ENCODE measurements at regions not wholly inside any gene's neighbourhood (a gene's known extent, or its start where the extent isn't known, plus 50 kb on each side); places are given as distances from the start of the nearest gene placed in this dataset.

DNA sequence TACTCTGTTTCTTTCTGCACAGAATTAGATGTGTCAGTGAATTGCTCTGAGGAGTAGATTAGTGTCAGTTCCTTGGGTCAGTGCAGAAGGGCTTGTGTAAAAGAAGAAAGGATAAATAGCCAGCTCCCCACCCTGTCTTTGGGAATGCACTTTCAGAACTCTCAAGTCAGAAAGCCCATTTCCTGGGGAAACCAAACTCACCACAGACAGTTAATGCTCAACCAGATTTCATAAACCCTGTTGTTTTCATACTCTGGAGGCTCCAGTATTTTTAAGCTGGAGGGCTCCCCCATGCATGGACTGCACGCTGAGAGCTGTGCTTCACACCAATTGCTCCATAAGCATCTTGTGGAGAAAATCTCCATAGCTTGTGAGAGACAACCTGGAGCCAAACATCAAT, 449.7 kb downstream of the CDH26 start:
- TF ChIP-seq, protein P1, sequence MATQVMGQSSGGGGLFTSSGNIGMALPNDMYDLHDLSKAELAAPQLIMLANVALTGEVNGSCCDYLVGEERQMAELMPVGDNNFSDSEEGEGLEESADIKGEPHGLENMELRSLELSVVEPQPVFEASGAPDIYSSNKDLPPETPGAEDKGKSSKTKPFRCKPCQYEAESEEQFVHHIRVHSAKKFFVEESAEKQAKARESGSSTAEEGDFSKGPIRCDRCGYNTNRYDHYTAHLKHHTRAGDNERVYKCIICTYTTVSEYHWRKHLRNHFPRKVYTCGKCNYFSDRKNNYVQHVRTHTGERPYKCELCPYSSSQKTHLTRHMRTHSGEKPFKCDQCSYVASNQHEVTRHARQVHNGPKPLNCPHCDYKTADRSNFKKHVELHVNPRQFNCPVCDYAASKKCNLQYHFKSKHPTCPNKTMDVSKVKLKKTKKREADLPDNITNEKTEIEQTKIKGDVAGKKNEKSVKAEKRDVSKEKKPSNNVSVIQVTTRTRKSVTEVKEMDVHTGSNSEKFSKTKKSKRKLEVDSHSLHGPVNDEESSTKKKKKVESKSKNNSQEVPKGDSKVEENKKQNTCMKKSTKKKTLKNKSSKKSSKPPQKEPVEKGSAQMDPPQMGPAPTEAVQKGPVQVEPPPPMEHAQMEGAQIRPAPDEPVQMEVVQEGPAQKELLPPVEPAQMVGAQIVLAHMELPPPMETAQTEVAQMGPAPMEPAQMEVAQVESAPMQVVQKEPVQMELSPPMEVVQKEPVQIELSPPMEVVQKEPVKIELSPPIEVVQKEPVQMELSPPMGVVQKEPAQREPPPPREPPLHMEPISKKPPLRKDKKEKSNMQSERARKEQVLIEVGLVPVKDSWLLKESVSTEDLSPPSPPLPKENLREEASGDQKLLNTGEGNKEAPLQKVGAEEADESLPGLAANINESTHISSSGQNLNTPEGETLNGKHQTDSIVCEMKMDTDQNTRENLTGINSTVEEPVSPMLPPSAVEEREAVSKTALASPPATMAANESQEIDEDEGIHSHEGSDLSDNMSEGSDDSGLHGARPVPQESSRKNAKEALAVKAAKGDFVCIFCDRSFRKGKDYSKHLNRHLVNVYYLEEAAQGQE (IDR thresholded peaks at IDR 0.05): no peak
- TF ChIP-seq E2F6 (IDR thresholded peaks at IDR 0.05; ENCODE audit: borderline replicate concordance, low read depth) (no peak), HDAC2 (IDR thresholded peaks at IDR 0.05) (no peak)
- CTCF ChIA-PET: no interaction called here
- POLR2A ChIA-PET: no interaction called here
- Histone ChIP-seq H3K27ac (no peak overlapping the region), H3K9me3 (no peaks in the 10 kb centered on the region), H3K4me3 (no peak overlapping the region), H3K4me1 (no peaks in the 10 kb centered on the region), H3K4me2 (no peak overlapping the region)
- 0% methylated on average over 1 of the region's 1 CpG for WGBS (ENCODE audit: missing lambda C conversion rate)
- DNase-seq (ENCODE audit: low read depth in 1 of 2, low spot score in 1 of 2): no peak
- no peak for ATAC-seq
- no peak for FAIRE-seq

- POLR2A ChIA-PET: no interaction called here
These were observed 450.2 kb downstream of the CDH26 start for GRCh38 chr20:60408435-60408834.

GRCh38 chr20:60410618-60411264, 452.5 kb downstream of the CDH26 start:
- no peak overlapping the region for H3K4me2 ChIP-seq
- WGBS (ENCODE audit: missing lambda C conversion rate): 54% methylated on average over 7 of the region's 7 CpGs
- DNase-seq (ENCODE audit: low read depth in 1 of 2, low spot score in 1 of 2): no peak
- H3K4me1 ChIP-seq: no peaks in the 10 kb centered on the region
- no peaks in the 10 kb centered on the region for H3K9me3 ChIP-seq
- no peak overlapping the region for H3K4me3 ChIP-seq
- no peak for ATAC-seq
- ChIA-PET POLR2A (no interaction called here), CTCF (interaction anchor here (0.7 kb wide), 1 partner anchor 556 kb away, joined by 3 read pairs; no protein-coding TSS in a partner anchor)
- H3K27ac ChIP-seq: no peak overlapping the region
- TF ChIP-seq BHLHE40 (IDR thresholded peaks at IDR 0.05; ENCODE audit: low read depth, low read length) (no peak), MAFK (IDR thresholded peaks at IDR 0.05; ENCODE audit: partially characterized antibody) (peak; percentile 28)
- FAIRE-seq: no peak

More at GRCh38 chr20:60408435-60408834, 450.2 kb downstream of the CDH26 start:
- FAIRE-seq: no peak
- Histone ChIP-seq H3K4me2 (no peak overlapping the region), H3K4me3 (no peak overlapping the region), H3K9me3 (no peaks in the 10 kb centered on the region), H3K4me1 (no peaks in the 10 kb centered on the region), H3K27ac (no peak overlapping the region)
- no peak for ATAC-seq
- CTCF ChIA-PET: interaction anchor here (0.9 kb wide), 1 partner anchor 13 kb away, joined by 3 read pairs; no protein-coding TSS in a partner anchor
- no peak for TF ChIP-seq CEBPB (IDR thresholded peaks at IDR 0.05)
- no peak for TF ChIP-seq ZNF302 (CRISPR knock-in tag; IDR thresholded peaks at IDR 0.05)
- TF ChIP-seq NFE2L2 (conservative IDR thresholded peaks at IDR 0.05; ENCODE audit: low read length): no peak
- TF ChIP-seq MAX (IDR thresholded peaks at IDR 0.05): no peak
- TF ChIP-seq HOXB13 (CRISPR knock-in tag; IDR thresholded peaks at IDR 0.05; ENCODE audit: low read depth): no peak
- TF ChIP-seq TP53 (CRISPR knock-in tag; IDR thresholded peaks at IDR 0.05): no peak
- TF ChIP-seq MYC (IDR thresholded peaks at IDR 0.05; ENCODE audit: borderline replicate concordance, low read length): no peak
- WGBS (ENCODE audit: missing lambda C conversion rate): 0% methylated on average over 4 of the region's 4 CpGs
- no peak for DNase-seq (ENCODE audit: low read depth in 1 of 2, low spot score in 1 of 2)

GRCh38 chr20:60411813-60412212, 453.6 kb downstream of the CDH26 start:
- TF ChIP-seq SMC3 (IDR thresholded peaks at IDR 0.05) (no peak), EHF (CRISPR knock-in tag; IDR thresholded peaks at IDR 0.05) (no peak), POLR2AphosphoS2 (conservative IDR thresholded peaks at IDR 0.05; ENCODE audit: low read length) (no peak), TFCP2L1 (CRISPR knock-in tag; IDR thresholded peaks at IDR 0.05) (no peak), JUNB (IDR thresholded peaks at IDR 0.05) (no peak), CBX8 (IDR thresholded peaks at IDR 0.05) (no peak), FOSB (CRISPR knock-in tag; IDR thresholded peaks at IDR 0.05) (no peak), ZSCAN20 (CRISPR knock-in tag; IDR thresholded peaks at IDR 0.05) (no peak)
- TF ChIP-seq, protein P1 (IDR thresholded peaks at IDR 0.05): no peak
- TF ChIP-seq, protein P2, sequence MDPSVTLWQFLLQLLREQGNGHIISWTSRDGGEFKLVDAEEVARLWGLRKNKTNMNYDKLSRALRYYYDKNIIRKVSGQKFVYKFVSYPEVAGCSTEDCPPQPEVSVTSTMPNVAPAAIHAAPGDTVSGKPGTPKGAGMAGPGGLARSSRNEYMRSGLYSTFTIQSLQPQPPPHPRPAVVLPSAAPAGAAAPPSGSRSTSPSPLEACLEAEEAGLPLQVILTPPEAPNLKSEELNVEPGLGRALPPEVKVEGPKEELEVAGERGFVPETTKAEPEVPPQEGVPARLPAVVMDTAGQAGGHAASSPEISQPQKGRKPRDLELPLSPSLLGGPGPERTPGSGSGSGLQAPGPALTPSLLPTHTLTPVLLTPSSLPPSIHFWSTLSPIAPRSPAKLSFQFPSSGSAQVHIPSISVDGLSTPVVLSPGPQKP (IDR thresholded peaks at IDR 0.05; ENCODE audit: low read depth, low read length): no peak
- ChIA-PET POLR2A (no interaction called here), CTCF (no interaction called here)
- Histone ChIP-seq H3K4me2 (no peak overlapping the region), H3K27ac (no peak overlapping the region), H3K9me3 (no peaks in the 10 kb centered on the region), H3K4me1 (no peaks in the 10 kb centered on the region), H3K4me3 (no peak overlapping the region)
- WGBS (ENCODE audit: missing lambda C conversion rate): 3% methylated on average over 8 of the region's 8 CpGs
- FAIRE-seq: no peak
- no peak for ATAC-seq
- no peak for DNase-seq (ENCODE audit: low read depth in 1 of 2, low spot score in 1 of 2)
